HK-2 (cell line): ENCODE measurements at regions not wholly inside any gene's neighbourhood (a gene's known extent, or its start where the extent isn't known, plus 50 kb on each side); places are given as distances from the start of the nearest gene placed in this dataset.

Experiments used
- DNase-seq: peaks from one replicate; pipeline ENCODE4 v3.0.0-alpha.2; 2018; ENCODE audit not compliant: unreplicated experiment

DNA sequence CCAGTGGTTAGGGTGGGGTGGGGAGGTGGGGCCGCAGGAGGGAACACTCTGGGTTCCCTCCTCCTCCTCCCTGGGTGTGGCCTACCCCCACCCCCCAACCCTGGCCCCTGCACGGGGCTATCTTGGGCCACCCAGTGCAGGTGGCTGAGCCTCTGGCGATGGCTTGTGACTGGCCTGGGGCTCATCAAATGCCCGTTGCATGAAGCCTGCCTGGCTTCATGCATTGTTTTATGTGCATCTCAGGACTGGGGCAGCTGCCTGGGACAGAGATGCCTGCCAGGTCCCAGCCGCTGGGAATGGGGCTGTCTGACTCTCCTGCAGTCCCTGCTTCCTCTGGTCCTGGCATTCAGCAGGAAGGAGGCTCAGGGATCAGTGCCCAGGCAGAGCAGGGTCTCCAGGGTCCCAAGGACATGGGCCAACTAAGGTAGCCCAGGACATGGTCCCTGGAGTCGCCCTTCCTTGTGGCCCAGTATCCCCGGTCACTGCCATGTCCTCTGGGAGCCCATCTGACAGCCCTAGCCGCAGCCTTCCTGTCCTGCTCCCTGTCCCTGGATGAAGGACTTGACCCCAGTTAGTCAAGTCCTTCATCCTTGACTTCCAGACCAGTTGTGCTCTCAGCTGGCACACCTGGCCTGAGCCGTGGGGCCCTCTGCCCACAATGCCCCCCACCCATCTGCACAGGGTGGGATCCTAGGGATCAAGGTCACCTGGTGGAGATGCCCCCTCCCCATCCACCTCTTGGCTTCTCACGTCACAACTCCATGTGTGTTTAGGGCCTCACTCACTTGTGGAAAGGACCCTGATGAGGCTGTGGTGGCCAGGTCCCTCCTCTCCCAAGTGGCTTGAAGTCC lies 112.1 kb upstream of the FGF3 start:
- no peak for DNase-seq

DNA sequence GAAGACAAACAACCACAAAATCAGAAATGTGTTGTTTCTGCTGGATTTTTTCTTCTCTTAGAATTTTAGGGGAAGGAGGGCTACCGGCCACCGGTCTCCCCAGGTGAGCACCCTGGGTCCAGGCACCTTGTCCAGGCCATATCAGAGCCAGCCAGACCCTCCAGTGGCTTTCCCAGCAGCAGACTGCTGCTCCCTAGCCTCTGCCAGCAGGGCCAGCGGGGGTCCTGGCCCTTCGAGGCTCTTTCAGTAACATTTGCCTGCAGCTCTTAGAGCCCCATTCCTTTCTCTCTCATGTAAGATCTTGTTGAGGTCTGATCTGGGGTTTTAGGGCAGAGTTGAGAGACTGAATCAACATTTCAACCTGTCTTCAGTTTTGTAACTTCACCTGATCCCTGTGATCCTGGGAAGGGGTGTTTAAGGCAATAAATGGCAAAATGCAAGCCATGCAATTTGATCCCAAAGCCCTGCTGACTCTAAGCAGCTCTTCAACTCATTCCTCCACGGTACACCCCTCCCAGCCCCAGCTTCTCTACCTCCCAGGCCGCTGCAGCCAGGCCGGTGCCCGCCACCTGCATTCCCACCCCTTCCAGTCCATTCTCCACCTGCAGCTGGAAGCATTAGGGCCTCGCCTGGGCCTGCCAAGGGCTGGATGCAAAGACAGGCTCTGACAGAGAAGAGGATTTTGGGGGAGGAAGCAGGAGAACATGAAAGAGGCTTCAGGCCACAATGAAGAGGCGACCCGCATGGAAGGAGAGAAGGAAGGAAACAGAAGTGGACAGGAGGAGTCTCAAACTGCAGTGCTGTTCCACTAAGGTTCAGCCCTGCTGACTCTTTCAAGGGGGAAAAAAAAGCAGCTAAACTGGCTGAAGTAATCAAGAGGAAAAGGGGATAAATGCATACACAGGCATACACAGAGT lies 113.0 kb upstream of the FGF3 start:
- no peak for DNase-seq

DNA sequence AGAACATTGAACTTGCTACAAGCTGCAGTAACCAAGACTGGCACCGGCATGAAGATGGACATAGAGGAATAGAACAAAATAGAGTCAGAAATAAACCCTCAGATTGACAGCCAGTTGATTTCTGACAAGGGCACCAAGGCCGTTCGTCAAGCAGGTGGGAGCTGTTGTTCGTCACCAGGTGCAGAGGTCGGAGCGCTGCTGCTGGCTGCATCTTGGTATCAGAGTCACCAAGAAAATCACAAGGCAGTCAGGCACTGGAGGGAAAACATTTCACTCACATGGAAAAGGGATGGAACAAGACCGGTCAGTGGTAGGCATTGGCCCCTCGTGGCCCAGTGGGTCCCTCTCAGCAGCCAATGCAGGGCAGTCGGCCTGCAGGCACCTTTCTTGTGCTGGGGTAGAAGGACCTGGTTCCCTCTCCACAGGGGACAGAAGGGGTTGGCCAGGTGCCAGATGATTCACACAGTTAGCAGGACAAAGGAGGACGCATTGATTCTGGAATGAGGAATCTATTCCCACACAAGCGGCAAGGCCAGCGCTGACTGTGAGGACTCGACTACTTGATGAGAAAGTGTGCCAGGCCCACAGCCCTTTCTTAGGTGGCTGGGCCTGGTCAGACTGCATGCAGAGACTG lies 115.8 kb upstream of the FGF3 start:
- no peak for DNase-seq

DNA sequence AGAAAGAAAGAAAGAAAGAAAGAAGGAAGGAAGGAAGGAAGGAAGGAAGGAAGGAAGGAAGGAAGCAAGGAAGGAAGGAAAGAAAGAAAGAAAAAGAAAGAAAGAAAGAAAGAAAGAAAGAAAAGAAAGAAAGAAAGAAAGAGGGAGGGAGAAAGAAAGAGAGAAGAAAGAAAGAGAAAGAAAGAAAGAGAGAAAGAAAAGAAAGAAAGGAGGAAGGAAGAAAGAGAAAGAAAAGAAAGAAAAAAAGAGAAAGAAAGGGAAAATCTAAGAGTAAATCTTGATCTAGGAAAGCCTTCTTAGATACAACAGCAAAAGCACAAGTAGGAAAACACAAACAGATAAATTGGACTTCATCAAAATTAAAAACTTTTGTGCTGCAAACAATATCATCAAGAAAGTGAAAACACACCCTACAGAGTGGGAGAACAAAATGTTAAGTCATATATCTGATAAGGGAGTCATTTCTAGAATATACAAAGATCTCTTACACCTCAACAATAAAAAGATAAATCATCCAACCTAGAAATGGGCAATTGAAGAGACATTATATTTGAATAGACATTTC lies 116.8 kb upstream of the FGF3 start:
- no peak for DNase-seq

DNA sequence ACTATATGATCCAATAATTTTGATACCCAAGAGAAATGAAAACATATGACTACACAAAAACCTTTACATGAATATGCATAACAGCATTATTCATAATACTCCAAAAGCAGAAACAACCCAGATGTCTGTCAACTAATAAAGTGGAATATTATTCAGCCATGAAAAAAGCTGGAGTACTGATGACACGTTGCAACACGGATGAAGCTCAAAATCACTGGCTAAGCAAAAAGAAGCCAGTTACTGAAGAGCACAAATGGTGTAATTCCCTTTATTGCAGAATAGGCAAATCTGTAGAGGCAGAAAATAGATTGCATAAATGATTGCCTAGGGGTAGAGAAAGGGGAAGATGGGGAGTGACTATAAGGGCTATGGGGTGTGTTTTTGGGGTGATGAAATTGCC lies 117.6 kb upstream of the FGF3 start:
- no peak for DNase-seq

DNA sequence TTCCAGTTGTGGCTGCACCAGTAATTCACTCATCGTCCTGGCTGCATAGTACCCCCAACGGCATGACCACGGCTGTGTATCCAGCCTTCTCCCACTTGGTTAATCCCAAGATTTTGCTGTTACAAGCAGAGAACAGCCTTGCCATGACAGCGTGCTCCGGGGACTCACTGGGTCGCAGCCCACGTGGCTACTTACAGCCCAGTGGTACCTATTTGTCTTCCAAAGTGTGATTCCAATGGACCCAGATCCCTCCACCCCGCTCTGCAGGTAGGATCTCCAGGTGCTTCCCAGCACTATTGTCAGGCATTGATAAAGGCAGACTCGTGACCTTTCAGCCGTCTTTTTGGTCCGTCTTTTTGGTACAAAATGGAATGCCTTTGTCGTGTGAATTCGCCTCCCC lies 119.0 kb upstream of the FGF3 start:
- no peak for DNase-seq

DNA sequence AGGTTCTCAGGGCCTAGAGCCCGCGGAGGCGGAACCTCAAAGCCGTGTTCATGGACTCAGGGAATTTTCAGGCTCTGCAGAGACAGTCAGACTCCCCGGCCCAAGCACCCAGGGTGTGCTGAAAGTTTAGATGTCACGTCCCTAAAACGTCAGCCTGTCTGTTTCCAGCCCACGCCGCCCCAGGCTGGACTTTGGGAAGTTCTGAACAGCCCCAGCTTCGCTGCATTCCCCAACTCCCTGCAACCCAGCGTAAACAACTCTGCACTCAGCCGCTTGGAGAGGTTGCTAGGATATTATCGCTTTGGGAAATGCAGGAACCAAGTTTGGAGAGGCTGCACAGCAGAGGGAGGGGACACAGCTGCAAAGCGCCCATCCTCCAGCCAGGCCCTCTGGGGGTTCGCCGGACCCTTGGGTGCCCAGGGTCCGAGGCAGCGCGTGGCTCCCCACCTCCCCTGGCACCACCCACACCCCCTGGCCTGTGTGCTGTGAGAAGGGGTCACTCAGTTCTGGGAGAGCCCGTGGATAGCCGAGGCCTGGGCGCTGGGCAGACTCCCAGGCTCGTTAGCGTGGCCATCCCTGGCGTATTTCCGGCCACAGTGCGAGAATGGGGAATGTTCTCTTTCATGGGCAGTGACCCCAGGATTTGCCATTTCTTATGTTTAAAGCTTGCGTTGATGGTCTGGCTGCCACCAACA lies 120.5 kb upstream of the FGF3 start:
- no peak for DNase-seq

DNA sequence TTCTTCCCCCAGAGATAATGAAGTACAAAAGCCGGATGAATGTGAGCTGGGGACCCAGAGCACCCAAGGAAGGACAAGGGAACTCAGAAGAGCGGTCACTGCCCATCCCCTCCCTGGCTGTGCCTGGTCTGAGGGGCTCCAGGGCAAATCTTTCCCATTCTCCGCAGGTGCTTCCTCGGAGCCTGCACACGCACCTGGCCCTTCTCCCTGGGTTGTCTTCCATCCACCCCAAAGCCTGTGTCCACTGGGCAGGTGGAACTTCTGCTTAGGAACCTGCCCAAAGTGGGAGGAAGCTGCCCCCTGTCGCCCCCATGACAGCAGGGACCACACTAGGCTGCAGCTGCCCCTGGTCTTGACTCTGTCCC lies 121.0 kb upstream of the FGF3 start:
- DNase-seq = no peak

DNA sequence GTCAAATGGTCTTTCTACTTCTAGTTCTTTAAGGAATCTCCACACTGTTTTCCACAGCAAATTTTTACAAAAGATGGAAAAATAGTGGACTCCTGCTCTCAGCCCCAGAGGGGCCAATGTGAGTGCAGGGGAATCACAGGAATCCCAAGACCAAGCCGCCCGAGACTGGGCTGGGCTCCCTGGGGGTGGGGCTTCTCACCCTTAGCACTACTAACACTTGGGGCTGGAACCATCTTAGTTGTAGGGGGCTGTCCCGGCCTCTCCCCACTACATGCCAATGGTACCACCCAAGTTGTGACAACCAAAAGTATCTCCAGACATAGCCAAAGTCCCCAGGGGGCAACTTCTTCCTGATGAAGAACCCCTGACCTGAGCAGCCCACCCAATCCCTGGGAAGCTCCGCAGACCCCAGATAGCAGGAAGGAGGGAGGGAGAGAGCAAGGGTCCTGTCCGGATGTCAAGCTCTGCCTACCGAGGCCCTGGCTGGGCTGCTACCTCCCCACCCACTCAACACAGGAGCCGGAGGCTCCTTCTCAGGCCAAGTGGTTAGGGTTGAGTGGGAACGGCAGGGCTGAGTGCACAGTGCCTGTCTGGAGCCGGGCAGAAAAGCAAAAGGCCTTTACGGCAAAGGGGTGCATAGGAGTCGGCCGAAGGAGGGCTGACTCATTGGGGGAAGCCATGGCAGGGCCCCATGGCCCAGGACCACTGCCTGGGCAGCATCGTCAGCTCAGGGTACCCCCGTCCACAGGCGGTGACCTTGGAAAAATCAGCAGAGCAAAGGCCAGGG lies 122.5 kb upstream of the FGF3 start:
- no peak for DNase-seq

DNA sequence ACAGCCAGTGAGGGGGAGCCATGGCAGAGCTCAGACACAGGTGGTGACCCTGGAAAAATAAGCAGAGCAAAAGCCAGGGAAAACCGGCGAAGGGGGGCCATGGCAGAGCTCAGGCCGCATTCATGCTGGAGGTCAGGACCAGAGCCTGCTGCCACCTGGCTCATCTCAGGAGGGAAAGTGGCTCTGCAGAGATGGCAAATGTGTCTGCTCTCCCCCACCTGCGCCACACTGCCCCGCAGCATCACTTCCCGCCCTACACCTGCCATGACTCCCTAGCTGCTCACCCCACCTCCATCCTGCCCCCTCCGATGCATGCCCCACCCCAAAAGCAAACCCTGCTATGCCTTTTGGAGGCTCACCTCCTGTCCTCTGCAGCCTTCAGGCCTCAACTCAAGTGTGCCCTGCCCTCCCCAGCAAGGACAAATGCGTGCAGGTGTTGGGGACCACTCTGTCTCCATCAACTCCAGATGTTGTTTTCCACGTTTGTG lies 123.2 kb upstream of the FGF3 start:
- no peak for DNase-seq

DNA sequence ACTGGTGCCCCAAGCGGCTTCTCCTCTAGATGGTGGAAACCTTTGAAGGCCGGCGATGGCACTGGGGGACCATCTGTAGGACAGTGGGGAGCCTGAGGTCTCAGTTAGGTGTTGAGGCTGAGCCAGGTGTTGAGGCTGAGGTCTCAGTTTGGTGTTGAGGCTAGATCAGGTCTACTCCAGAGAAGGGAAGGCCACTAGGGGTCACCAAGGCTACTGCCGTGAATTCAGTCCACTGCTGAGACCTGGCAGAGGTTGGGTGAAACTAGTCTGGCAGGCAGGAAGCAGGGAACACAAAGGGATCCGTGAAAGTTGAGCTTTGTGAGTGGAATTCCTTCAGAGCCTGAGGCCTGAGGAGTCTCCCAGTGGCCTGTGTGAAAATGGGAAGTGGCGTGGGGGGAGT lies 123.8 kb upstream of the FGF3 start:
- no peak for DNase-seq

DNA sequence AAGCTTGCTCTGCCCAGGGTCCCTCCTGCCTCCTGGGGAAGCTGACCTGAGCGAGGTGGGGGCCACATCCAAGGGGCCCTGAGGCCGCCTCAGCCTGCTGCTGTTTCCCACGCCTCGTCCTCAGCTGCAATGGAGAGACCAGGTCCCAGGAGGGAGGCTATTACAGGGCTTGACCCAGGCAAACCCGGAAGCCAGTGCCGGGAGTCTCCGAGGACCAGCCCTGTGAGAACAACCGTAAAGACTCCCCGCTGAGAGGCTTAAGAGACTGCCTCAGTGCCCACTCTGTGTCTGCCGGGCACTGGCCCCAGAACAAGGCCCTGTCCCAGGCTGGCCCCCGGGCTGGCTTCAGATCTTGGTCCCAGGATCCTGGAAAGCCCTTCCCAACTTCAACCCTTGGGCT lies 124.3 kb upstream of the FGF3 start:
- DNase-seq = no peak

DNA sequence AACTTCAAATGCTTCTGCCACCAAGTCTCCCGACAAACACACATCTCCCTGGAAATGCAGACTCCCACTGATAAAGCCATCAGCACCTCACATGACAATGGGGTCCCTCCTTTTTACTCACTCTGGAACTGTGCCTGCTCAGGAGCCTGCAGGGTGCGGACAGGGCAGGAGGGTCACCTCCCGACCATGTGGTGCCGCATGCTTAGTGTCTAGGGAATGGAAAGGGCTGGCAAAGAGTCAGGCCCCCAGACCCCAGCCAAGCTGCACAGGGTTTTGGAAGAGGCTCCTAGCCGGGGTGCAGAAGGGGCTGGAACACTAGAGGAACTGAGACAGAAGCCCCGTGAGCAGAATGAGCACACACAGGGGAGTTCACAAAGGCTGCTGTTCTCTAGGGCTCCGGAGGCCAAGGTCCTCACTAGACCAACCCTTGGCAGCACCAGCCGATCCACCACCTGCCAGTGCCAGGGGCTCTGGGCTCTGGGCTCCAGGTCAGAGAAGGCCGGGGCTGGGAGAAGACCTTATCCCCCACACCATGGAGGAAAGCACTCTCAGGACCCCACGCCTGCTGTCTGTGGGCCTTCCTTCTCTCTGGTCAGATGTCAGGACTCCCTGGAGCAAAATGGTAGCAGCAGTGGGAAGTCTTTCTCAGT lies 125.1 kb upstream of the FGF3 start:
- no peak for DNase-seq

DNA sequence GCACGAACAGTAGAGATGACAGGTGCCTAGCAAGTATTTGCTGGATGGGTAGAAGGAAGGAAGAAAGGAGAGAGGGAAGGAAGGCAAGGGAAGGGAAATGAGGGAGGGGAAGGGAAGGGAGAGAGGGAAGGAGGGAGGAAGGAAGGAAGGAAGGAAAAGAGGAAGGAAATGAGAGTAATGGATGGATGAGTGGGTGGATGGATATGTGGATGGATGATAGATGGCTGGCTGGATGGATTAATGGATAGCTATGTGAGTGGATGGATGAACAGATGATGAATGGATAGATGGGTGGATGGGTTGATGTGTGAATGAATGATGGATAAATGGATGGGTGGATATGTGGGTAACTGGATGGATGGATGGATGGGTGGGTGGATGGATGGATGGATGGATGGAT lies 125.9 kb upstream of the FGF3 start:
- no peak for DNase-seq

DNA sequence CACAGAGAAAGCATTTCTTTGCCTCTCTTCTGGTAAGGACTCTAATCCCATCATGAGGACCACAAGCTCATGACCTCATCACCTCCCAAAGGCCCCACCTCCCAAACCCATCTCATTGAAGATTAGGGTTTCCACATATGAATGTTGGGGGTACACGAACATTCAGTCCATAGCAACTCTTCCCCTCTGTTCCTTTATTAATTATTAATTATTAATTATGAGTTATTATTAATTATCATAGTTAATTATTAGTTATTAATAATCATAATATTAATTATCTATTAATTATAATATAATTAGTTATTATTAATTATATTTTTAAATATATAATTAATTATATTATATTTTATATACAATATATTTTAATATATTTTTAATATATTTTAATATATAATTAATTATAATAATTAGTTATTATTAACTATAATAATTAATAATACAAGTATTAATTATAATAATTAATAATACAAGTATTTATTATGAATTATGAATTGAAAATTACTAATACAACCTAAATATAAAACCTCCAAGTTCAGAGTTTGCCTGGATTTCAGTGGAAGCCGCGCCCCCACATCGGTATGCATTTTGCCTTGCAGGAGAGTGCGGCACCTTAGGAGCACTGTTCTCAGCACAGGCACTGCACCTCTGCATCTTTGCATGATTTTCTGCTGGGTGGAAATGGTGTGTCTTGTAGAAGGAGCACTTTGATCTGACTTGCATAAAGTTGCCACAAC lies 128.0 kb upstream of the FGF3 start:
- no peak for DNase-seq

DNA sequence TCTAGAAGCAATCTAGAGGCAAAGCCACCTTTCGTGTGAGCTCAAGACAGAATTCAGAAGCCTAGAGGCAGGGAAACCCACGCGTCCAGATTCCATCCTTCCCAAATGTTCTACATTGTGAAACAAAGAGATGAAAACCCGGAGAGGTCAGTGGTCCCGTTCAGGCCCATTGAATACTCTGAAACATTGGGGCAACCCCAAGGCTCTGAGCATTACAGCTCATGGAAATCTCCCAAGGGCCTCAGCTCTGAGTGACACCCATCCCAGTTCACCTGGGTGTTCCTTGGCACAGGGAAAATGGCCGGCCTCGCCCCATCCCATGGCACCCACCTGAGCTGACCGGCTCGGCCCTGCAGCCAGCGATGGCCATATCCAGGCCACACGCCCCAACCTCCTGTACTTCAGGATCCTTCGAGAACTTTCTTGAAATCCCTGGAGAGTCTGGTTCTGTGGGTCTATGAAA lies 128.6 kb upstream of the FGF3 start:
- no peak for DNase-seq

DNA sequence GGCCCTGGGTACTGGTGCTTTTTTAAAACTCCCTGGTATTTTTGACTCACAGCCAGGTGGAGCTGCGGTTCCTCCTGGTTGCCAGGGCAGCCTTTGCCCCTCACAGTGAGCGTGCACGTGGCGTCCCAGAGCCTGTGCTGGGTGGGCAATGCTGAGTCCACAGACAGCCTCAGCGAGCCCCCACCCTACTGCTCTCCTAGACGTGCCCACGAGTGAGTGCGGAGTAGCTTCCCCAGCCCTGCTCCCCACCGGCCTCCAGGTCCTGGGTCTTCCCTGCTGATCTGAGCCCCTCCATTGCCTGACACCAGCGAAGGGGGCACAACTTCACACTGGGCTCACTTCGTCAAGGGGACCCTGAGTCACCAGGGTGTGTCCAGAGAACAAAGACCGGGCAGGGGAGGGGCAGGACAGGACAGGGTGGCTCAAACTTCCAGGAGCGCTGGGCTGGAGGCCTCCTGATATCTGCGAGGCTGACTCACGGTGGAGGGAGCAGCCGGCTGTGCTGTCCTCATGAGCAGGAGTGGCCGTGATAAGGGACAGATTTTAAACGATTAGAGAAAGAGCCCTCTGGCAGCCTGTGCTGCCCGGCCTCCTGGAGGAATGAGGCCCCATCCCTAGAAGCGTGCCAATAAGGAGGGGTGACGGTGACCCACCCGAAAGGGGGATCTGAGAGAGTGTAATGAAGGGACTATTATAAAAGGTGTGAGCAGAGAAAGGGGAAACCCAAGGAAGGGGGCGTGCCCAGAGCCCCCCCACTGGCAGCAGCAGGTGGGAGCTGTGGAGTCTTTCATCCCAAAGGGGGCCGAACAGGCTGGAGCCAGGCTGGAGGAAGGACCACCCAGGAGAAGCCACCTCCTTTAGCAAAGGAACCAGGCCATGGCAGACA lies 129.3 kb upstream of the FGF3 start:
- peak; percentile 33 for DNase-seq

DNA sequence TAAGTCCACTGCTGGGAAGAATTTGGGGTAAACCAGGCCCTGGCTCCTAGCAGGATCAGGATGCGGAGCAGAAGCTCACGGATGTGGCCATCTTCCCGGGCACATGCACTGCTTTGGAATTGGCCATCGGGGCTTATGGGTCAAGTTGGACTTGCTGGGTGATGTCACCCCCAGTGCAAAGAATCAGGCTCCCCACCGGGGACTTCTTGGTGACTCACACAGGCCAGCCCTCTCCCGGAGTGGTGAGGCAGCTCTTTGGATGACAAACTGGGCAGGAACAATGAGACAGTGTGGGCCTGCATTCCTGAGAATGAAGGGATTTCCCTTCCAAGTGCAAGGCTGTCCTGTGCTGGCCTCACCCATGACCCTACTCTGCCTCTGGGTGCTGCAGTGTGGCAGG lies 128.8 kb upstream of the ANO1 start:
- peak; percentile 68 for DNase-seq
